HCT116 (cell line): ENCODE measurements at regions not wholly inside any gene's neighbourhood (a gene's known extent, or its start where the extent isn't known, plus 50 kb on each side); places are given as distances from the start of the nearest gene placed in this dataset.

Experiments
- ATAC-seq: fragments of 200-7000 bp; cut with Tn5 transposase; 2 replicates; pipeline ENCODE4 v1.9.1; 2020; ENCODE audit warnings: mild to moderate bottlenecking, moderate library complexity
- BruUV-seq: library from RNA; stranded (reverse); fragments of 400-500 nt; replicated peaks from 2 replicates; lab custom pipeline; 2021; lab: Mats Ljungman, UMichigan
- CTCF ChIA-PET: fragments of 300-600 bp; sonication (Branson Sonifier 250); formaldehyde crosslinking; loops from one replicate; lab custom pipeline; 2021; ENCODE audit warnings: antibody characterized with exemption; lab: Charles Lee
- POLR2A ChIA-PET: fragments of 300-600, 350-600 bp; sonication (Branson Sonifier 250); formaldehyde crosslinking; loops from one replicate; lab custom pipeline; 2021; ENCODE audit warnings: antibody characterized with exemption; lab: Charles Lee
- RAD21 ChIA-PET, 2 experiments: fragments of 300-600 bp; sonication (Branson Sonifier 250); formaldehyde crosslinking; loops; one replicate each; lab custom pipeline; 2023; ENCODE audit warnings: low total read pairs in 2 of 2; ENCODE audit not compliant: uncharacterized antibody in 2 of 2, unreplicated experiment in 2 of 2, low non-redundant PET in 1 of 2; lab: Charles Lee
- DNase-seq: peaks from one replicate; pipeline ENCODE4 v3.0.0-alpha.2; 2010; ENCODE audit warnings: low read depth, low spot score
- H2AFZ ChIP-seq: fragments of 200-600 bp; shearing (Covaris generic), sonication (generic); 2 replicates; pipeline ENCODE4 v1.6.1; 2017; ENCODE audit warnings: low read depth, mixed run types, mixed read lengths, antibody characterized with exemption, low read length; ENCODE audit not compliant: poor library complexity, severe bottlenecking
- H3K27ac ChIP-seq: 2 replicates; pipeline ENCODE4 v1.5.1; 2012; ENCODE audit warnings: low read depth, low read length
- H3K27me3 ChIP-seq: fragments of 200-600 bp; sonication (generic); 2 replicates; pipeline ENCODE4 v1.6.1; 2016; ENCODE audit warnings: mixed run types, low read length, mixed read lengths; ENCODE audit not compliant: insufficient read depth
- H3K36me3 ChIP-seq, 2 experiments: fragments of 200-500 bp in 1 of 2; fragments of 200-600 bp in 1 of 2; sonication (Bioruptor generic) in 1 of 2; sonication (generic) in 1 of 2; 2 replicates each; pipeline versions ENCODE4 v1.5.1 to v1.6.1; 2014 to 2016; ENCODE audit warnings: low read length in 2 of 2, inconsistent platforms in 1 of 2, mixed read lengths in 1 of 2, mixed run types in 1 of 2; ENCODE audit not compliant: insufficient read depth in 2 of 2, control insufficient read depth in 1 of 2
- H3K4me1 ChIP-seq, 2 experiments: fragments of 200-600 bp in 1 of 2; sonication (generic) in 1 of 2; 2 replicates each; pipeline versions ENCODE4 v1.5.1 to v1.6.1; 2012 to 2017; ENCODE audit warnings: low read length in 2 of 2, inconsistent platforms in 1 of 2, mild to moderate bottlenecking in 1 of 2, mixed read lengths in 1 of 2, mixed run types in 1 of 2, moderate library complexity in 1 of 2; ENCODE audit not compliant: insufficient read depth in 2 of 2, control insufficient read depth in 1 of 2
- H3K4me2 ChIP-seq: fragments of 200-600 bp; sonication (generic); 2 replicates; pipeline ENCODE4 v1.6.1; 2017; ENCODE audit warnings: mixed run types, low read length, mixed read lengths
- H3K4me3 ChIP-seq, 2 experiments: fragments of 200-600 bp in 1 of 2; sonication (generic) in 1 of 2; replicated peaks in 1 of 2; 2 replicates each; pipeline ENCODE4 v1.5.1; 2011 to 2016; ENCODE audit warnings: low read length in 2 of 2, control low read depth in 1 of 2, low read depth in 1 of 2, mild to moderate bottlenecking in 1 of 2, mixed read lengths in 1 of 2, mixed run types in 1 of 2
- H3K79me2 ChIP-seq: fragments of 200-600 bp; sonication (generic); 2 replicates; pipeline ENCODE4 v1.6.1; 2017; ENCODE audit warnings: mild to moderate bottlenecking, mixed run types, low read length, moderate library complexity, mixed read lengths; ENCODE audit not compliant: insufficient read depth
- H3K9ac ChIP-seq: fragments of 200-600 bp; sonication (generic); 2 replicates; pipeline ENCODE4 v1.6.1; 2016; ENCODE audit warnings: low read length, mixed read lengths
- H3K9me2 ChIP-seq: fragments of 200-600 bp; sonication (generic), shearing (Covaris generic); 2 replicates; pipeline ENCODE4 v1.6.1; 2017; ENCODE audit warnings: mixed run types, mild to moderate bottlenecking, moderate library complexity; ENCODE audit not compliant: insufficient read depth
- H3K9me3 ChIP-seq, 2 experiments: fragments of 200-500 bp in 1 of 2; fragments of 200-600 bp in 1 of 2; sonication (Bioruptor generic) in 1 of 2; sonication (generic) in 1 of 2; 2 replicates each; pipeline ENCODE4 v1.6.1; 2014 to 2017; ENCODE audit warnings: low read length in 2 of 2, mixed read lengths in 2 of 2, inconsistent platforms in 1 of 2, low read depth in 1 of 2, mild to moderate bottlenecking in 1 of 2, mixed run types in 1 of 2, moderate library complexity in 1 of 2; ENCODE audit not compliant: control insufficient read depth in 1 of 2, insufficient read depth in 1 of 2
- H4K20me1 ChIP-seq: fragments of 200-600 bp; sonication (generic), shearing (Covaris generic); 2 replicates; pipeline ENCODE4 v1.6.1; 2017; ENCODE audit warnings: mixed run types, mild to moderate bottlenecking, moderate library complexity; ENCODE audit not compliant: insufficient read depth
- CBX3 ChIP-seq: IDR thresholded peaks from 2 replicates; pipeline ENCODE4 v1.6.1; 2012; ENCODE audit warnings: low read depth
- CEBPB ChIP-seq: IDR thresholded peaks from 2 replicates; pipeline ENCODE4 v1.6.1; 2012; ENCODE audit warnings: low read depth
- ELF1 ChIP-seq: IDR thresholded peaks from 2 replicates; pipeline ENCODE4 v1.6.1; 2012; ENCODE audit warnings: low read depth, borderline replicate concordance
- EZH2phosphoT487 ChIP-seq: fragments of 200-600 bp; IDR thresholded peaks from 2 replicates; pipeline ENCODE4 v1.6.1; 2018; ENCODE audit warnings: antibody characterized with exemption, borderline replicate concordance
- FOSL1 ChIP-seq: IDR thresholded peaks from 2 replicates; pipeline ENCODE4 v1.6.1; 2012; ENCODE audit warnings: low read depth
- JUND ChIP-seq: IDR thresholded peaks from 2 replicates; pipeline ENCODE4 v1.6.1; 2012
- RAD21 ChIP-seq: IDR thresholded peaks from 2 replicates; pipeline ENCODE4 v1.6.1; 2012; ENCODE audit warnings: low read depth, mild to moderate bottlenecking
- SIN3A ChIP-seq: IDR thresholded peaks from 2 replicates; pipeline ENCODE4 v1.6.1; 2012; ENCODE audit warnings: low read depth
- SP1 ChIP-seq: IDR thresholded peaks from 2 replicates; pipeline ENCODE4 v1.6.1; 2012; ENCODE audit warnings: low read depth
- SRF ChIP-seq: IDR thresholded peaks from 2 replicates; pipeline ENCODE4 v1.6.1; 2012; ENCODE audit warnings: low read depth
- TCF7L2 ChIP-seq: IDR thresholded peaks from 2 replicates; pipeline ENCODE4 v1.7.0; 2011; ENCODE audit warnings: borderline replicate concordance, inconsistent platforms; ENCODE audit not compliant: insufficient read depth, insufficient read length; ENCODE audit errors: extremely low read depth
- YY1 ChIP-seq: IDR thresholded peaks from 2 replicates; pipeline ENCODE4 v1.6.1; 2011; ENCODE audit warnings: low read length, low read depth, moderate library complexity, mild to moderate bottlenecking; ENCODE audit not compliant: insufficient replicate concordance; ENCODE audit errors: extremely low read depth
- ZFX ChIP-seq: fragments of 450-650 bp; IDR thresholded peaks from 2 replicates; pipeline ENCODE4 v1.6.1; 2017
- intact Hi-C: fragments of 100-400 bp; cut with micrococcal nuclease; formaldehyde crosslinking; loops from 2 replicates; pipeline ENCODE4 v1.10.0; 2022
- TF ChIP-seq, protein P1 (sequence below): IDR thresholded peaks from 2 replicates; pipeline ENCODE4 v1.6.1; 2012; ENCODE audit warnings: low read depth

GRCh38 chr6:74069089-74069581, 373.1 kb downstream of the CD109 start:
- H3K9ac ChIP-seq = no peak overlapping the region
- no peak for TF ChIP-seq FOSL1
- no peak for TF ChIP-seq ELF1
- no peak for TF ChIP-seq RAD21
- no peak for TF ChIP-seq JUND
- TF ChIP-seq CBX3 = no peak
- no peak for TF ChIP-seq EZH2phosphoT487
- no peak for TF ChIP-seq CEBPB
- TF ChIP-seq SP1 = no peak
- no peak for TF ChIP-seq SIN3A
- no peak for TF ChIP-seq SRF
- no peak for TF ChIP-seq ZFX
- TF ChIP-seq YY1 = no peak
- TF ChIP-seq TCF7L2 = no peak
- TF ChIP-seq, protein P1, sequence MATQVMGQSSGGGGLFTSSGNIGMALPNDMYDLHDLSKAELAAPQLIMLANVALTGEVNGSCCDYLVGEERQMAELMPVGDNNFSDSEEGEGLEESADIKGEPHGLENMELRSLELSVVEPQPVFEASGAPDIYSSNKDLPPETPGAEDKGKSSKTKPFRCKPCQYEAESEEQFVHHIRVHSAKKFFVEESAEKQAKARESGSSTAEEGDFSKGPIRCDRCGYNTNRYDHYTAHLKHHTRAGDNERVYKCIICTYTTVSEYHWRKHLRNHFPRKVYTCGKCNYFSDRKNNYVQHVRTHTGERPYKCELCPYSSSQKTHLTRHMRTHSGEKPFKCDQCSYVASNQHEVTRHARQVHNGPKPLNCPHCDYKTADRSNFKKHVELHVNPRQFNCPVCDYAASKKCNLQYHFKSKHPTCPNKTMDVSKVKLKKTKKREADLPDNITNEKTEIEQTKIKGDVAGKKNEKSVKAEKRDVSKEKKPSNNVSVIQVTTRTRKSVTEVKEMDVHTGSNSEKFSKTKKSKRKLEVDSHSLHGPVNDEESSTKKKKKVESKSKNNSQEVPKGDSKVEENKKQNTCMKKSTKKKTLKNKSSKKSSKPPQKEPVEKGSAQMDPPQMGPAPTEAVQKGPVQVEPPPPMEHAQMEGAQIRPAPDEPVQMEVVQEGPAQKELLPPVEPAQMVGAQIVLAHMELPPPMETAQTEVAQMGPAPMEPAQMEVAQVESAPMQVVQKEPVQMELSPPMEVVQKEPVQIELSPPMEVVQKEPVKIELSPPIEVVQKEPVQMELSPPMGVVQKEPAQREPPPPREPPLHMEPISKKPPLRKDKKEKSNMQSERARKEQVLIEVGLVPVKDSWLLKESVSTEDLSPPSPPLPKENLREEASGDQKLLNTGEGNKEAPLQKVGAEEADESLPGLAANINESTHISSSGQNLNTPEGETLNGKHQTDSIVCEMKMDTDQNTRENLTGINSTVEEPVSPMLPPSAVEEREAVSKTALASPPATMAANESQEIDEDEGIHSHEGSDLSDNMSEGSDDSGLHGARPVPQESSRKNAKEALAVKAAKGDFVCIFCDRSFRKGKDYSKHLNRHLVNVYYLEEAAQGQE = no peak
- TF ChIP-seq, all 23 proteins: peak for 0
- no peaks in the 10 kb centered on the region for H3K9me3 ChIP-seq
- intact Hi-C loops = no loop called here
- H3K36me3 ChIP-seq = no peaks in the 10 kb centered on the region
- no peaks in the 10 kb centered on the region for H3K27me3 ChIP-seq
- H3K79me2 ChIP-seq = no peaks in the 10 kb centered on the region
- no peak overlapping the region for H3K27ac ChIP-seq
- ATAC-seq = no peak
- no peak overlapping the region for H3K4me3 ChIP-seq
- H4K20me1 ChIP-seq = no peaks in the 10 kb centered on the region
- CTCF ChIA-PET = no interaction called here
- no TSS peak for BruUV-seq
- H3K9me2 ChIP-seq = no peaks in the 10 kb centered on the region
- H3K4me1 ChIP-seq = peaks cover 0 to 9% of the 10 kb centered on the region in 2 experiments; a peak in 1 of 4 replicates
- RAD21 ChIA-PET = no interaction called here
- H2AFZ ChIP-seq = no peak overlapping the region
- POLR2A ChIA-PET = no interaction called here
- H3K4me2 ChIP-seq = no peak overlapping the region
- DNase-seq = no peak
